ENCODE measurements at regions not wholly inside any gene's neighbourhood (a gene's known extent, or its start where the extent isn't known, plus 50 kb on each side); places are given as distances from the start of the nearest gene placed in this dataset.

GRCh38 chr2:14235667-14236066 is 396.9 kb upstream of the LRATD1 start:
- no peak for DNase-seq

- no peak for DNase-seq
Measured at GRCh38 chr2:14237902-14238301, 394.6 kb upstream of the LRATD1 start.

- DNase-seq = no peak
Measured at GRCh38 chr2:14239605-14240004, 392.9 kb upstream of the LRATD1 start.

- no peak for DNase-seq
Measured at GRCh38 chr2:14240868-14241267, 391.6 kb upstream of the LRATD1 start.

GRCh38 chr2:14245901-14246300 is 386.6 kb upstream of the LRATD1 start:
- no peak for DNase-seq

- no peak for DNase-seq
Measured at GRCh38 chr2:14255135-14255820, 377.2 kb upstream of the LRATD1 start.

GRCh38 chr2:14256890-14257289 is 375.6 kb upstream of the LRATD1 start:
- DNase-seq = no peak

GRCh38 chr2:14257801-14258507 is 374.6 kb upstream of the LRATD1 start:
- no peak for DNase-seq

GRCh38 chr2:14261771-14262170 is 370.7 kb upstream of the LRATD1 start:
- DNase-seq = no peak

GRCh38 chr2:14263053-14263452 is 369.5 kb upstream of the LRATD1 start:
- no peak for DNase-seq

GRCh38 chr2:14270036-14270582 is 362.4 kb upstream of the LRATD1 start:
- no peak for DNase-seq

GRCh38 chr2:14272396-14273075 is 360.0 kb upstream of the LRATD1 start:
- DNase-seq = no peak

GRCh38 chr2:14273650-14274049 is 358.9 kb upstream of the LRATD1 start:
- DNase-seq = no peak

- DNase-seq = no peak
Measured at GRCh38 chr2:14284244-14284643, 348.3 kb upstream of the LRATD1 start.

- DNase-seq = no peak
Measured at GRCh38 chr2:14285812-14286211, 346.7 kb upstream of the LRATD1 start.

- no peak for DNase-seq
Measured at GRCh38 chr2:14288016-14288415, 344.5 kb upstream of the LRATD1 start.

- no peak for DNase-seq
Measured at GRCh38 chr2:14292964-14293363, 339.6 kb upstream of the LRATD1 start.

GRCh38 chr2:14297340-14297739 is 335.2 kb upstream of the LRATD1 start:
- no peak for DNase-seq

- no peak for DNase-seq
Measured at GRCh38 chr2:14297906-14298305, 334.6 kb upstream of the LRATD1 start.

GRCh38 chr2:14301331-14301730 is 331.2 kb upstream of the LRATD1 start:
- no peak for DNase-seq

GRCh38 chr2:14303366-14304115 is 329.0 kb upstream of the LRATD1 start:
- no peak for DNase-seq

GRCh38 chr2:14304326-14304725 is 328.2 kb upstream of the LRATD1 start:
- no peak for DNase-seq

- no peak for DNase-seq
Measured at GRCh38 chr2:14306268-14306861, 326.2 kb upstream of the LRATD1 start.

Measured in effector CD8-positive, alpha-beta T cell (primary cell).